Testis (tissue), 2 donors: ENCODE measurements at regions not wholly inside any gene's neighbourhood (a gene's known extent, or its start where the extent isn't known, plus 50 kb on each side); places are given as distances from the start of the nearest gene placed in this dataset.

Experiments used
- DNase-seq: peaks from one replicate; pipeline ENCODE4 v3.0.0-alpha.2; 2019
- H3K27ac ChIP-seq, 2 donors: fragments of 200-600 bp; sonication (generic); one replicate each; pipeline ENCODE4 v1.5.1; 2019
- H3K27me3 ChIP-seq: fragments of 200-600 bp; sonication (generic); one replicate; pipeline ENCODE4 v1.5.1; 2019
- H3K36me3 ChIP-seq: fragments of 200-600 bp; sonication (generic); one replicate; pipeline ENCODE4 v1.5.1; 2017; ENCODE audit warnings: low read depth; ENCODE audit errors: missing control alignments
- H3K4me1 ChIP-seq: fragments of 200-600 bp; sonication (generic); one replicate; pipeline ENCODE4 v1.5.1; 2019
- H3K4me3 ChIP-seq, 2 donors: fragments of 200-600 bp; sonication (generic); one replicate each; pipeline ENCODE4 v1.5.1; 2017 to 2019
- H3K9me3 ChIP-seq: fragments of 200-600 bp; sonication (generic); one replicate; pipeline ENCODE4 v1.5.1; 2017
- POLR2A ChIP-seq: fragments of 450-650 bp; IDR thresholded peaks from one replicate; pipeline ENCODE4 v1.6.1; 2017; ENCODE audit warnings: antibody characterized with exemption, mild to moderate bottlenecking, moderate library complexity
- WGBS, 2 donors: methylation state at CpG; one replicate each; pipeline ENCODE4 v1.1.5; 2018; 5-methylcytosine and 5-hydroxymethylcytosine counted together
- intact Hi-C: fragments of 100-400 bp; cut with DNase I; formaldehyde crosslinking; loops from one replicate; pipeline ENCODE4 v1.15.1; 2023; ENCODE audit warnings: low total_unique reads
- TF ChIP-seq, protein P1 (sequence below), 3 experiments: fragments of 450-650 bp in 2 of 3; fragments of 200-600 bp in 1 of 3; sonication (generic) in 1 of 3; IDR thresholded peaks; one replicate each; pipeline ENCODE4 v1.5.1; 2016 to 2019; ENCODE audit warnings: antibody characterized with exemption in 3 of 3, mild to moderate bottlenecking in 2 of 3, moderate library complexity in 1 of 3

DNA sequence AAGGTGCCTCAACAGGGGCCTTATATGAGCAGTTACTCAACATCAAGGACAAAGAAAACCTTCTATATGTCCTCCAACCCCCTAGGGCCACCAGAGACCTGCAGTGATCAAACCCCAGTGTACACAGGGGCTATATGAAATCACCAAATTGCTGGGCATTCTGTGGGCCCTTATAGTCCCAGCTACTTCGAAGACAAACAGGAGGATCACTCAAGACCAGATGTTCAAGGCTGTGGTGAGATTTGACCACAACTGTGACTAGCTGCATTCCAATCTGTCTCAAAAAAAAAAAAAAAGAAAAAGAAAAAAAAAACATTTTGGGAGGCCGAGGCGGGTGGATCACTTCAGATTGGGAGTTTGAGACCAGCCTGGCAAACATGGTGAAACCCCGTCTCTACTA lies 51.0 kb upstream of the PRB2 start:
- H3K4me3 ChIP-seq: no peak overlapping the region
- no peaks in the 10 kb centered on the region for H3K27me3 ChIP-seq
- no peak for TF ChIP-seq POLR2A
- TF ChIP-seq, protein P1, sequence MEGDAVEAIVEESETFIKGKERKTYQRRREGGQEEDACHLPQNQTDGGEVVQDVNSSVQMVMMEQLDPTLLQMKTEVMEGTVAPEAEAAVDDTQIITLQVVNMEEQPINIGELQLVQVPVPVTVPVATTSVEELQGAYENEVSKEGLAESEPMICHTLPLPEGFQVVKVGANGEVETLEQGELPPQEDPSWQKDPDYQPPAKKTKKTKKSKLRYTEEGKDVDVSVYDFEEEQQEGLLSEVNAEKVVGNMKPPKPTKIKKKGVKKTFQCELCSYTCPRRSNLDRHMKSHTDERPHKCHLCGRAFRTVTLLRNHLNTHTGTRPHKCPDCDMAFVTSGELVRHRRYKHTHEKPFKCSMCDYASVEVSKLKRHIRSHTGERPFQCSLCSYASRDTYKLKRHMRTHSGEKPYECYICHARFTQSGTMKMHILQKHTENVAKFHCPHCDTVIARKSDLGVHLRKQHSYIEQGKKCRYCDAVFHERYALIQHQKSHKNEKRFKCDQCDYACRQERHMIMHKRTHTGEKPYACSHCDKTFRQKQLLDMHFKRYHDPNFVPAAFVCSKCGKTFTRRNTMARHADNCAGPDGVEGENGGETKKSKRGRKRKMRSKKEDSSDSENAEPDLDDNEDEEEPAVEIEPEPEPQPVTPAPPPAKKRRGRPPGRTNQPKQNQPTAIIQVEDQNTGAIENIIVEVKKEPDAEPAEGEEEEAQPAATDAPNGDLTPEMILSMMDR (IDR thresholded peaks at IDR 0.05): no peak
- H3K36me3 ChIP-seq: no peaks in the 10 kb centered on the region
- no peak for DNase-seq
- no peaks in the 10 kb centered on the region for H3K9me3 ChIP-seq
- WGBS, 2 donors: 92% methylated on average over 4 of the region's 4 CpGs
- no peaks in the 10 kb centered on the region for H3K4me1 ChIP-seq
- H3K27ac ChIP-seq: no peak overlapping the region
- intact Hi-C loops: no loop called here

DNA sequence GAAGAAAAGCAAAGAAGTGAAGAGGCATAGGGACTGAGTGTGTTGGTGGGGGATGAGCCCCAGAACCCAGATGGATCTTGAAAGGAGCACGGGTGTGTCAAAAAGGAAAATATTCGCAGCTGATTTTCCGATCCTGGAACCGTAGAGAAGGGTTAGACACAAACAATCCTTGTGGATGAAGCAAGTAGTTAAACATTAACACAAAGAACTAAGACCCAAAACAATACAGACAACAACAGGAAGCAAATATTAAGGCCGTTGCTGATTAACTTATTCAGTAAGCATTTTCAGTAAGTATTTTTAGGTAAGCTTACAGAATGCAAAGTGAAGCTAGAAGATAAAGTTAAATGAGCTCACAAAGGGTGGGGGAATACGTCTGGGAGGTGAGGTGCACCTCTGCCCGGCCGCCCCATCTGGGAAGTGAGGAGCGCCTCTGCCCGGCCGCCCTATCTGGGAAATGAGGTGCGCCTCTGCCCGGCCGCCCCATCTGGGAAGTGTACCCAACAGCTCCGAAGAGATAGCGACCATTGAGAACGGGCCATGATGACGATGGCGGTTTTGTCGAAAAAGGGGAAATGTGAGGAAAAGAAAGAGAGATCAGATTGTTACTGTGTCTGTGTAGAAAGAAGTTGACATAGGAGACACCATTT lies 62.8 kb upstream of the PRB2 start:
- no peak for TF ChIP-seq POLR2A
- TF ChIP-seq, protein P1 (IDR thresholded peaks at IDR 0.05): no peak
- intact Hi-C loops: no loop called here
- 53 to 73% methylated on average over 15 to 20 of the region's 20 CpGs for WGBS, 2 donors

DNA sequence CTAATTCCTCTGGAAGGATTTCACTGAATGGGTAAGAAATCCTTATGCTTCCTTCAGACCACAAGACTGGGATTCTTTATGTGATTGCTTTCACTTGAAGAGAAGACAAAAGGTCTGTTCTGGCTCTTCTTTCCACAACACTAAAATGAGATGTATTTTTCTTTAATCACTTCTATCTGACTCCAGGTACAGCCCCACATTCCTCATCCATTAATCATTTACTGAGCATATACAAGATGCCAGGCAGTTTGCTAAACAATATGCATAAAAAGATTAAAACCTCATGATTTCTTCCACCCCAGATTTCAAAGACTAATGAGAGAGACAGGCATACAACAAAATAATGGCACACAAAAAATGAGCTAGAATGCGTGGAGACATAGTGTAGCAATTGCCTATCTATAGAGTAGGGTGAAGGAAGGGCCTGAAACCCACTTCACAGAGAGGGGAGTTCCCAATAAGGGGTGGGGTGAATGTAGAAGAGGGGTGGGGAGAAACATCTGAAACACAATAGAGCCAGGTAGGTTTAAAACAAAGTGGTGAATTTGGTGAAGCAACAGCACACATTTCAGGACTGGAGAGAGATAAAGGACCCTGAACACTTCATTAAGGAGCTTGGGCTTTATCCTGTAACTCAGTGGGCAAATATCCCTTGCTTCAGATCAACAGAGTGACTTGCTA lies 65.1 kb upstream of the PRB2 start:
- intact Hi-C loops: no loop called here
- no peaks in the 10 kb centered on the region for H3K9me3 ChIP-seq
- H3K4me3 ChIP-seq: no peak overlapping the region
- 82 to 88% methylated on average over 1 of the region's 1 CpG for WGBS, 2 donors
- H3K4me1 ChIP-seq: no peaks in the 10 kb centered on the region
- DNase-seq: no peak
- no peaks in the 10 kb centered on the region for H3K27me3 ChIP-seq
- no peak overlapping the region for H3K27ac ChIP-seq
- TF ChIP-seq, protein P1 (IDR thresholded peaks at IDR 0.05): no peak
- no peak for TF ChIP-seq POLR2A
- no peaks in the 10 kb centered on the region for H3K36me3 ChIP-seq

More for the DNA sequence above, 62.8 kb upstream of the PRB2 start:
- H3K36me3 ChIP-seq: no peaks in the 10 kb centered on the region
- DNase-seq: no peak
- H3K9me3 ChIP-seq: no peaks in the 10 kb centered on the region
- H3K4me1 ChIP-seq: no peaks in the 10 kb centered on the region
- H3K4me3 ChIP-seq: no peak overlapping the region
- H3K27me3 ChIP-seq: no peaks in the 10 kb centered on the region
- no peak overlapping the region for H3K27ac ChIP-seq

DNA sequence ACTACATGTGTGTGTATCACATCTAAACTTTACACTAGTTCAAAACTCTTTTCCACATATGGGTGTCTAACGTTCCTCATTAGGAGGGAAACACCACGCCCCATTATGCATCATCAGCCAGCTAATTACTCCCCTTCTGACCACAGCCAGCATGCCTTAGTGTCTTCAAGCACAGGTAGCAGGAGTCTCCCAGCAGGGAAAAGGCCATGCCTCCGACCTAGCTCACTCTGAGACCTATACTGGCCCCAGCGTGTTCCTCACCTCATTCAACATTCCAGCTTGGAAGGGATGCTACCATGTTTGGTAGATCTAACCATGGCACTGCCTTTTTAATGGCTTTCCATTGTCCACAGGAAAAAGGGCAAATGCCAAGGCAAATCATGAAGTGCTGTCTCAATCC lies 66.1 kb upstream of the PRB2 start:
- 59 to 66% methylated on average over 4 of the region's 4 CpGs for WGBS, 2 donors
- no peak for DNase-seq
- H3K27ac ChIP-seq: no peak overlapping the region
- H3K27me3 ChIP-seq: no peaks in the 10 kb centered on the region
- no peaks in the 10 kb centered on the region for H3K9me3 ChIP-seq
- intact Hi-C loops: no loop called here
- H3K36me3 ChIP-seq: no peaks in the 10 kb centered on the region
- H3K4me3 ChIP-seq: no peak overlapping the region
- no peaks in the 10 kb centered on the region for H3K4me1 ChIP-seq
- TF ChIP-seq, protein P1 (IDR thresholded peaks at IDR 0.05): no peak
- no peak for TF ChIP-seq POLR2A

DNA sequence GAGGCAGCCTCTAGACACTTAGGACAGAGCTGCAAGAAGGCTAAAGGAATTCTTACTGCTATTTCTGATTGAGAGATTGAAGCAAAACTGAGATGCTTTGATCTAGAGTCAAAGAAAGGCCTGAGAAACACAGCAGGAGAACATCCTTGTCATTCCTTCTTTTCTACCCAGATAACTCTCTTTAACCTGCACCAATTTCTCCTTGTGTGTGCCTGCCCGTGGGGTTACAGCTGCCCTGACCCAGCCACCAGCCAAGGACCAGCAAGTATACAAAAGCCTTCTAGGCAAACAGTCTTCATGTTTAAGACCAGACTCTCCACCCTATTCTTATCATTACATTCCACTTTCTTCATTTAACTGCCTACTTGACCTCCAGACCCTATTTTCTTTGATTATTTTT lies 81.7 kb upstream of the PRB2 start:
- no peaks in the 10 kb centered on the region for H3K36me3 ChIP-seq
- H3K9me3 ChIP-seq: no peaks in the 10 kb centered on the region
- intact Hi-C loops: no loop called here
- no peak for DNase-seq
- WGBS, 2 donors: 52 to 88% methylated on average over 1 of the region's 1 CpG
- no peak overlapping the region for H3K27ac ChIP-seq
- H3K4me3 ChIP-seq: no peak overlapping the region
- no peak for TF ChIP-seq POLR2A
- TF ChIP-seq, protein P1 (IDR thresholded peaks at IDR 0.05): no peak
- no peaks in the 10 kb centered on the region for H3K27me3 ChIP-seq
- no peaks in the 10 kb centered on the region for H3K4me1 ChIP-seq
